ENCODE measurements at regions not wholly inside any gene's neighbourhood (a gene's known extent, or its start where the extent isn't known, plus 50 kb on each side); places are given as distances from the start of the nearest gene placed in this dataset.

- Histone ChIP-seq H3K27me3 (ENCODE audit: insufficient read depth, low read length) (peaks cover 3% of the 10 kb centered on the region), H3K9me3 (ENCODE audit: insufficient read depth, low read depth, low read length) (no peaks in the 10 kb centered on the region)
- no peaks in the 10 kb centered on the region for H3K4me1 Mint-ChIP-seq (ENCODE audit: low read depth, unreplicated experiment)
Observed at GRCh38 chr1:30418939-30419720, 304.3 kb downstream of the MATN1 start.

GRCh38 chr1:30418061-30418938 is 305.1 kb downstream of the MATN1 start:
- Histone ChIP-seq H3K79me2 (ENCODE audit: insufficient read depth, low read length) (no peaks in the 10 kb centered on the region), H3K4me2 (ENCODE audit: low read length) (no peak overlapping the region), H3K36me3 (ENCODE audit: insufficient read depth, low read length) (no peaks in the 10 kb centered on the region), H3K4me1 (ENCODE audit: insufficient read depth, low read length) (no peaks in the 10 kb centered on the region), H3K27me3 (ENCODE audit: insufficient read depth, low read length) (peaks cover 3% of the 10 kb centered on the region), H3K27ac (ENCODE audit: low read depth, low read length) (no peak overlapping the region), H2AFZ (ENCODE audit: low read depth, low read length) (no peak overlapping the region), H3K9ac (ENCODE audit: low read length) (no peak overlapping the region), H3K4me3 (ENCODE audit: insufficient read depth, low read depth, low read length) (no peak overlapping the region), H3K9me3 (ENCODE audit: insufficient read depth, low read depth, low read length) (no peaks in the 10 kb centered on the region), H4K20me1 (ENCODE audit: insufficient read depth, low read length) (no peaks in the 10 kb centered on the region)
- H3K27ac Mint-ChIP-seq (ENCODE audit: unreplicated experiment), result no peak overlapping the region
- H3K9me3 Mint-ChIP-seq (ENCODE audit: unreplicated experiment), result peaks cover 12% of the 10 kb centered on the region
- no peaks in the 10 kb centered on the region for H3K36me3 Mint-ChIP-seq (ENCODE audit: low read depth, unreplicated experiment)
- H3K27me3 Mint-ChIP-seq (ENCODE audit: low read depth, unreplicated experiment), result peaks cover 53% of the 10 kb centered on the region
- DNase-seq (ENCODE audit: low read depth), result no peak
- no peak overlapping the region for H3K4me3 Mint-ChIP-seq (ENCODE audit: unreplicated experiment)
- TF ChIP-seq EZH2 (IDR thresholded peaks at IDR 0.05; ENCODE audit: insufficient read depth, low read length) (no peak), CTCF (IDR thresholded peaks at IDR 0.05; ENCODE audit: insufficient read depth, low read depth, low read length) (no peak)
- no peak for FAIRE-seq
- H3K4me1 Mint-ChIP-seq (ENCODE audit: low read depth, unreplicated experiment), result no peaks in the 10 kb centered on the region

More at GRCh38 chr1:30418939-30419720, 304.3 kb downstream of the MATN1 start:
- no peaks in the 10 kb centered on the region for H3K4me1 ChIP-seq (ENCODE audit: insufficient read depth, low read length)
- no peaks in the 10 kb centered on the region for H4K20me1 ChIP-seq (ENCODE audit: insufficient read depth, low read length)
- H3K27me3 Mint-ChIP-seq (ENCODE audit: low read depth, unreplicated experiment), result peaks cover 56% of the 10 kb centered on the region
- H3K9me3 Mint-ChIP-seq (ENCODE audit: unreplicated experiment), result peaks cover 14% of the 10 kb centered on the region
- DNase-seq (ENCODE audit: low read depth) (no peak), FAIRE-seq (no peak)
- H3K4me3 ChIP-seq (ENCODE audit: insufficient read depth, low read depth, low read length), result no peak overlapping the region
- H3K4me3 Mint-ChIP-seq (ENCODE audit: unreplicated experiment), result no peak overlapping the region
- H3K36me3 Mint-ChIP-seq (ENCODE audit: low read depth, unreplicated experiment), result no peaks in the 10 kb centered on the region
- H3K27ac Mint-ChIP-seq (ENCODE audit: unreplicated experiment), result no peak overlapping the region
- no peak overlapping the region for H3K9ac ChIP-seq (ENCODE audit: low read length)
- no peak overlapping the region for H3K27ac ChIP-seq (ENCODE audit: low read depth, low read length)
- no peak overlapping the region for H2AFZ ChIP-seq (ENCODE audit: low read depth, low read length)
- H3K4me2 ChIP-seq (ENCODE audit: low read length), result no peak overlapping the region
- H3K79me2 ChIP-seq (ENCODE audit: insufficient read depth, low read length), result no peaks in the 10 kb centered on the region
- no peak for TF ChIP-seq CTCF (IDR thresholded peaks at IDR 0.05; ENCODE audit: insufficient read depth, low read depth, low read length)
- no peak for TF ChIP-seq EZH2 (IDR thresholded peaks at IDR 0.05; ENCODE audit: insufficient read depth, low read length)
- H3K36me3 ChIP-seq (ENCODE audit: insufficient read depth, low read length), result no peaks in the 10 kb centered on the region
